ENCODE measurements at regions not wholly inside any gene's neighbourhood (a gene's known extent, or its start where the extent isn't known, plus 50 kb on each side); places are given as distances from the start of the nearest gene placed in this dataset.

DNA sequence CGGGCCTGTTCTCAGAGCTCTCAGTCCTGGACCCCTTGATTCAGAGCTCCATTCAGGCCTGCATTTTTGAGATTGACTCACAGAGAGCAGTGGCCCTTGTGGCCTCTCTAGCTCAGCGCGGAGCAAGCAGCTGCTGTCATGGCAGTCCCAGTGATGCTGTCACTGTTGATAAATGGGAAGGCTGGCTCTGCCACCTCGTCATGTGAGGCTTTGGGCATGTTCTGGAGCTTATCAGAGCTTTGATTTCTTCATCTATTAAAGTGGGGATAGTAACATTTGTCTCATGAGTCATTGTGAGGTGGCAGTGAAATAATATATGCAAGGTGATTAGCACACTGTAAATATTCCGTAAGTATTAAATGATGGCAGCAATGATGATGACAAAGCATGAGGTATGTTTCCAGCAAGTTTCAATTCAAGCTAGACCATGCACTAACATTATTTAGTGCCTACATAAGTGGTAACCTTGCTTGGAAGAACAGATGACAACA is 126.4 kb upstream of the CXCL14 start:
- TF ChIP-seq CTCF (IDR thresholded peaks at IDR 0.05): no peak
- no peak for TF ChIP-seq POLR2A (IDR thresholded peaks at IDR 0.05; ENCODE audit: low read depth)
- TF ChIP-seq POLR2AphosphoS5 (IDR thresholded peaks at IDR 0.05): no peak
- no peak for TF ChIP-seq EP300 (IDR thresholded peaks at IDR 0.05)
